ENCODE measurements at regions not wholly inside any gene's neighbourhood (a gene's known extent, or its start where the extent isn't known, plus 50 kb on each side); places are given as distances from the start of the nearest gene placed in this dataset.

DNA sequence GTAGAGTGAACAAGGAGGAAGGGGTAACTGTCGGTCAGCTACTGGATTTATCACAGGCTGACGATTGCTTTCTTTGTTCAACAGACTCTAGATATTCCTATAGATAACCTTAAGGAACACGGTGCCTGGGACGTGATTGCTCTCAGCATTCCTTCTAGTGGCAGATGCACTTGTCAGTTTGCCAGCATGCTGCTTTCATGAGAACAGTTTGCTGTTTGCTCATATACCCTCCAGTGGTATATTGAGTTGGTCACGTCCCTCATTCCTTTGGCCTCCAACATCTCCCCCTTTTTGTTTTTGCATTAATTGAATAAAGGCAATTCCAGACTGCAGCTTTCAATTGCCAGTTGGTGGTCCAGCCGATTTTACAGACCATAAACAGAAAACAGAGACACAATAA is 76.8 kb upstream of the BTN3A2 start:
- H3K4me3 ChIP-seq = no peak overlapping the region
- no peaks in the 10 kb centered on the region for H3K27me3 ChIP-seq (ENCODE audit: insufficient read depth)
- H3K4me3 Mint-ChIP-seq = no peak overlapping the region; the same call in 2 of the 3 replicates
- peaks cover 15% of the 10 kb centered on the region for H3K36me3 Mint-ChIP-seq (ENCODE audit: low read depth)
- no peaks in the 10 kb centered on the region; the same call in 1 of the 2 replicates for H3K36me3 ChIP-seq (ENCODE audit: insufficient read depth)
- H2AFZ ChIP-seq = no peak overlapping the region
- H3K4me2 ChIP-seq = no peak overlapping the region
- no peaks in the 10 kb centered on the region for H4K20me1 ChIP-seq (replicated peaks; ENCODE audit: insufficient read depth)
- no peaks in the 10 kb centered on the region; the same call in 1 of the 3 replicates for H3K4me1 Mint-ChIP-seq
- no peaks in the 10 kb centered on the region for H3K9me2 ChIP-seq (ENCODE audit: insufficient read depth)
- peaks cover 13% of the 10 kb centered on the region for H3K79me2 ChIP-seq (replicated peaks; ENCODE audit: insufficient read depth)
- no peaks in the 10 kb centered on the region for H3K4me1 ChIP-seq (ENCODE audit: insufficient read depth)
- H3F3A ChIP-seq (replicated peaks; ENCODE audit: low read depth) = peaks cover 7% of the 10 kb centered on the region
- no peak for ATAC-seq
- peaks cover 32% of the 10 kb centered on the region for H3K27me3 Mint-ChIP-seq (ENCODE audit: insufficient read depth, low read depth, poor library complexity)
- H3K27ac ChIP-seq (ENCODE audit: low read depth) = no peak overlapping the region
- H3K9me3 Mint-ChIP-seq = peaks cover 10% of the 10 kb centered on the region
- no peak for DNase-seq (ENCODE audit: low spot score)
- H3K27ac Mint-ChIP-seq = no peak overlapping the region
- TF ChIP-seq POLR2AphosphoS5 (IDR thresholded peaks at IDR 0.05; ENCODE audit: low read depth) (no peak), ZNF331 (CRISPR knock-in tag; IDR thresholded peaks at IDR 0.05; ENCODE audit: low read depth) (no peak), ZNF114 (CRISPR knock-in tag; IDR thresholded peaks at IDR 0.05) (no peak), EZH2phosphoT487 (IDR thresholded peaks at IDR 0.05; ENCODE audit: unreplicated experiment) (no peak), CREB1 (CRISPR knock-in tag; IDR thresholded peaks at IDR 0.05; ENCODE audit: low read depth) (no peak), JUNB (IDR thresholded peaks at IDR 0.05; ENCODE audit: unreplicated experiment) (no peak), STAT1 (IDR thresholded peaks at IDR 0.05; ENCODE audit: unreplicated experiment) (no peak), EZH2 (IDR thresholded peaks at IDR 0.05; ENCODE audit: low read depth, unreplicated experiment) (no peak), NANOG (IDR thresholded peaks at IDR 0.05; ENCODE audit: borderline replicate concordance) (no peak)
- TF ChIP-seq, protein P1, sequence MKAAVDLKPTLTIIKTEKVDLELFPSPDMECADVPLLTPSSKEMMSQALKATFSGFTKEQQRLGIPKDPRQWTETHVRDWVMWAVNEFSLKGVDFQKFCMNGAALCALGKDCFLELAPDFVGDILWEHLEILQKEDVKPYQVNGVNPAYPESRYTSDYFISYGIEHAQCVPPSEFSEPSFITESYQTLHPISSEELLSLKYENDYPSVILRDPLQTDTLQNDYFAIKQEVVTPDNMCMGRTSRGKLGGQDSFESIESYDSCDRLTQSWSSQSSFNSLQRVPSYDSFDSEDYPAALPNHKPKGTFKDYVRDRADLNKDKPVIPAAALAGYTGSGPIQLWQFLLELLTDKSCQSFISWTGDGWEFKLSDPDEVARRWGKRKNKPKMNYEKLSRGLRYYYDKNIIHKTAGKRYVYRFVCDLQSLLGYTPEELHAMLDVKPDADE (IDR thresholded peaks at IDR 0.05) = no peak
- TF ChIP-seq, protein P2, sequence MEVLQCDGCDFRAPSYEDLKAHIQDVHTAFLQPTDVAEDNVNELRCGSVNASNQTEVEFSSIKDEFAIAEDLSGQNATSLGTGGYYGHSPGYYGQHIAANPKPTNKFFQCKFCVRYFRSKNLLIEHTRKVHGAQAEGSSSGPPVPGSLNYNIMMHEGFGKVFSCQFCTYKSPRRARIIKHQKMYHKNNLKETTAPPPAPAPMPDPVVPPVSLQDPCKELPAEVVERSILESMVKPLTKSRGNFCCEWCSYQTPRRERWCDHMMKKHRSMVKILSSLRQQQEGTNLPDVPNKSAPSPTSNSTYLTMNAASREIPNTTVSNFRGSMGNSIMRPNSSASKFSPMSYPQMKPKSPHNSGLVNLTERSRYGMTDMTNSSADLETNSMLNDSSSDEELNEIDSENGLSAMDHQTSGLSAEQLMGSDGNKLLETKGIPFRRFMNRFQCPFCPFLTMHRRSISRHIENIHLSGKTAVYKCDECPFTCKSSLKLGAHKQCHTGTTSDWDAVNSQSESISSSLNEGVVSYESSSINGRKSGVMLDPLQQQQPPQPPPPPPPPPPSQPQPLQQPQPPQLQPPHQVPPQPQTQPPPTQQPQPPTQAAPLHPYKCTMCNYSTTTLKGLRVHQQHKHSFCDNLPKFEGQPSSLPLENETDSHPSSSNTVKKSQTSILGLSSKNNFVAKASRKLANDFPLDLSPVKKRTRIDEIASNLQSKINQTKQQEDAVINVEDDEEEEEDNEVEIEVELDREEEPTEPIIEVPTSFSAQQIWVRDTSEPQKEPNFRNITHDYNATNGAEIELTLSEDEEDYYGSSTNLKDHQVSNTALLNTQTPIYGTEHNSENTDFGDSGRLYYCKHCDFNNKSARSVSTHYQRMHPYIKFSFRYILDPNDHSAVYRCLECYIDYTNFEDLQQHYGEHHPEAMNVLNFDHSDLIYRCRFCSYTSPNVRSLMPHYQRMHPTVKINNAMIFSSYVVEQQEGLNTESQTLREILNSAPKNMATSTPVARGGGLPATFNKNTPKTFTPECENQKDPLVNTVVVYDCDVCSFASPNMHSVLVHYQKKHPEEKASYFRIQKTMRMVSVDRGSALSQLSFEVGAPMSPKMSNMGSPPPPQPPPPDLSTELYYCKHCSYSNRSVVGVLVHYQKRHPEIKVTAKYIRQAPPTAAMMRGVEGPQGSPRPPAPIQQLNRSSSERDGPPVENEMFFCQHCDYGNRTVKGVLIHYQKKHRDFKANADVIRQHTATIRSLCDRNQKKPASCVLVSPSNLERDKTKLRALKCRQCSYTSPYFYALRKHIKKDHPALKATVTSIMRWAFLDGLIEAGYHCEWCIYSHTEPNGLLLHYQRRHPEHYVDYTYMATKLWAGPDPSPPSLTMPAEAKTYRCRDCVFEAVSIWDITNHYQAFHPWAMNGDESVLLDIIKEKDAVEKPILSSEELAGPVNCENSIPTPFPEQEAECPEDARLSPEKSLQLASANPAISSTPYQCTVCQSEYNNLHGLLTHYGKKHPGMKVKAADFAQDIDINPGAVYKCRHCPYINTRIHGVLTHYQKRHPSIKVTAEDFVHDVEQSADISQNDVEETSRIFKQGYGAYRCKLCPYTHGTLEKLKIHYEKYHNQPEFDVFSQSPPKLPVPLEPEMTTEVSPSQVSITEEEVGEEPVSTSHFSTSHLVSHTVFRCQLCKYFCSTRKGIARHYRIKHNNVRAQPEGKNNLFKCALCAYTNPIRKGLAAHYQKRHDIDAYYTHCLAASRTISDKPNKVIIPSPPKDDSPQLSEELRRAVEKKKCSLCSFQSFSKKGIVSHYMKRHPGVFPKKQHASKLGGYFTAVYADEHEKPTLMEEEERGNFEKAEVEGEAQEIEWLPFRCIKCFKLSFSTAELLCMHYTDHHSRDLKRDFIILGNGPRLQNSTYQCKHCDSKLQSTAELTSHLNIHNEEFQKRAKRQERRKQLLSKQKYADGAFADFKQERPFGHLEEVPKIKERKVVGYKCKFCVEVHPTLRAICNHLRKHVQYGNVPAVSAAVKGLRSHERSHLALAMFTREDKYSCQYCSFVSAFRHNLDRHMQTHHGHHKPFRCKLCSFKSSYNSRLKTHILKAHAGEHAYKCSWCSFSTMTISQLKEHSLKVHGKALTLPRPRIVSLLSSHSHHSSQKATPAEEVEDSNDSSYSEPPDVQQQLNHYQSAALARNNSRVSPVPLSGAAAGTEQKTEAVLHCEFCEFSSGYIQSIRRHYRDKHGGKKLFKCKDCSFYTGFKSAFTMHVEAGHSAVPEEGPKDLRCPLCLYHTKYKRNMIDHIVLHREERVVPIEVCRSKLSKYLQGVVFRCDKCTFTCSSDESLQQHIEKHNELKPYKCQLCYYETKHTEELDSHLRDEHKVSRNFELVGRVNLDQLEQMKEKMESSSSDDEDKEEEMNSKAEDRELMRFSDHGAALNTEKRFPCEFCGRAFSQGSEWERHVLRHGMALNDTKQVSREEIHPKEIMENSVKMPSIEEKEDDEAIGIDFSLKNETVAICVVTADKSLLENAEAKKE (CRISPR knock-in tag; IDR thresholded peaks at IDR 0.05) = no peak
